CD4-positive, alpha-beta T cell treated with Interferon gamma for 1 hour (primary cell): ENCODE measurements at regions not wholly inside any gene's neighbourhood (a gene's known extent, or its start where the extent isn't known, plus 50 kb on each side); places are given as distances from the start of the nearest gene placed in this dataset.

Experiments
- DNase-seq: peaks from one replicate; pipeline ENCODE4 v3.0.0-alpha.2; 2020

DNA sequence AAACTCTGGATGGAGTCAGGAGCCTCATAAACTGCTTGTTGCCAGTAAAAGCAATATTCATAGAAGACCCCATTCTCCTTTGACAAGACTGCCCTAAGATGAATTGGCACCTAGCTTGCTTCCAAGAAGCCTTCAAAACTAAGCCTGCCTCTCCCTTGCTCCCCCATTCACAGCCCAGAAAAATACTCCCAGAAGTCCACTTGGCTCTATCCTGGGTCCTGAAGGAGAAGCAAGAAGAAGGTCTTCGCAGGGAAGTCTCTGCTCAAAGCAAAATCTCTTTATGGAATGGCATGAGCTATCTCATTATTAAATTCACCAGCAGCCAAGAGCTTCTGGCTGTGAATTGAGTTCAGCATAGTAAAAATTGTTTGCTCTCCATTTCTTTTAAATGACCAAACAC, 230.2 kb upstream of the ARRDC4 start:
- no peak for DNase-seq

DNA sequence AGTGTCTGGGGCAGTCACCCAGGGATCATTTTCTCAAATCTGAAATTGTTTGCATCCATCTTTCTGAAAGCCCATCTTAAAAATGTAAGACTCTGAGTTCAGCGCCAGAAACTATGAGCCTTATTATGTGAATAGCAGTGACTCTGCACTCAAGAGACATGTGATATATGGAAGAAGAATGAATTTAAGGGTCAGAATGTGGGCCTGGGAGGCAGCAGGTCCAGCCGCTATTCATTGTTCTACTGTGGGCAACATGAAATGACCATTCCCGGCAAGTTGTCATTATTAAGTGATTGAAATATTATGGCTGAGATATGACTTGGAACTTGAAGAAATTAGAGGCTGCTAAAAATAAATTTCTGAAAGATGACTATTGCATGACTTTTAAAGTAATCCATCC, 228.6 kb upstream of the ARRDC4 start:
- no peak for DNase-seq

DNA sequence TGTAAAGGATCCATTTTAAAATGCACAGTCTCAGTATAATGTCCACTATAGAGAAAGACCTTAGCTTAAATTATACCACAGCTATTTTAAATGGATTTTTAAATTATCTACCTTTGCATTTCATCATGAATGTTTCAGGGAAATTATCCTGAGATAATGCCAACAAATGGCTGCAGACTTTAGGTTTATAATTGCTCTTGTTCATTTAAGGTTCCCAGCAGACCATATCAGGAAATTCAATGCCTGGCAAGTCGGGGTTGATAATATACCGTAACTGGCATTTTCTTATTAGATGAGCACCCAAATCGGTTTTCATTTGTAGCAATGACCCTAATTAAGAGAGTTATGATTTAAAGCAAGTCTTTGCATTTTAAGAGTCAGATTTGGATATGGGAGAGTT, 227.1 kb upstream of the ARRDC4 start:
- DNase-seq, result no peak

DNA sequence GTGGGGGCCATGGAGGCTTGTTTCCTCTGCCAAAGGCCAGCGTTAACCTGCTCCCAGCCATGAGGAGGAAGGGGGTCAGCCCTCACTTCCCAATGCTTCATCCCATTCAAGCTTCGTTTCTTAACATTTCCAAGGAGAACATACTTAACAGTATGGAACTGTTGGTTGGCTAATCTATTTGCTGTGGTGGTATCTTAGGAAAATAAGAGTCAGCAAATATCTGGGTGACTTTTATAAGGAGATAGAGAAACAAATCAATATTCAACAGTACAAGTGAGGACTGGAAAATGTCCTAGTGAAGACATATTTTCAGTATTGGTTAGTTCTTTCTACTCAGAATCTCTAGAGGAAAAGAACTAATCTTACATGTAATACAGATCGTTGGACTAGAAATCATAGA, 223.8 kb upstream of the ARRDC4 start:
- DNase-seq, result no peak

DNA sequence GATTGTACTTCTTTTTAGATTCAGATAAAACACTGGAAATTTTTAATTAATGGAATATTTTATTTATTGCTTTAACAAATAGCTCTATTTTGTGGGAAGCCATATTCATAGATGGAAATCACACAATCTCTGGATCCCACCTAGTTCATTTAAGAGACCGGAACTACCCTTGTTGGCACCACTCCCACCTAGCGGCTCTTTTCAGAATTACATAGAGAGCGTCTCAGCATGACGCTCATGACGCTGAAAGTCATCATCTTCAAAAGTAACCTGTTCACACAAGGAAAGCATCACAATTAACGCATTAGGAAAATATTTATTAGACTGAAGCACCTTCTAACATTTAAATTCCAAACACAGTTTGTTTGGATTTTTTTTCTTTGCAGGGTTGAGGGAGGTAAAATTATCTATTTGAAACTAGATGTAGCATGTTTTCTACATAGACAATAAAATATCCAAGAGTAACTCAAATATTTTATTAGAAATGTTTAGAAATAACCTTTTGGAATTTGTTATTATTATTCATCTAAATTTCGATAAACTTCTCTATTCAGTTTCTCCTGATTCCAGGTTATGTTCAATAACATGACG, 214.9 kb upstream of the ARRDC4 start:
- DNase-seq, result no peak

DNA sequence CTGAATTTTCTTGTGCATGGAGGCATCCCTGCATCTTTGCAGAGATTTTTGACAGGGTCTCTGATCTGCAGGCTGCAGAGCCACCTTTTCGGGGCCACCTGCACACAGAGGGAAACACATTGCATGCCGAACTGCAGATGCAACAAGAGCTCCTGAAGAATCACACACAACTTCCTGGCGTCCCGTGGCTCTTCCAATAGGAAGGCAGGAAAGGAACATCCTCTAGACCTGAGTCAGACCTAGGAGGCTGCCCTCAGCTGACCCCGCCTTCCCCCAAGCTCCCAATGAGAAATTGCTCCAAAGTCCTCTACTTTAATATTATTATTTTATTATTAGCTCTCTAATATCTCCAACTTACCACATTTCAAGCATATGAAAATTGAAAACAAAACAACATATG, 213.2 kb upstream of the ARRDC4 start:
- no peak for DNase-seq

DNA sequence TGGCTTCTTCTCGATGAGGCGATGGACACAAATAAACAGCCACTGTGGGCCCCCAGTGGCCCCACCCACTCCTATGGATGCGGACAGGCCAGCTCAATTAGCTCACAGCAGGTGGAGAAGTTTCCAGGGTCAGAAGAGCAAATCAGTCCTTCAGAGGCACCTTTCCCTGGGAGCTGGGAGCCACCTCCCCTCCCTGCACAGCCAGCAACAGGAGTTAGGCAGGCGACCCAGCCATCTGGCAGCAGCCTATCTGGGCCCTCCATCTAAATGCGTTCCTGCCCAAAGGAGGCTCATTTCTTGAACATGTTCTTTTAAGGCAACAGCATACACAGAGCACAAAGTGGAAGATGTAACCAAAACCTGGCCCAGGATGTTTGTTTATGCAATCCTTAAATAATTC, 211.9 kb upstream of the ARRDC4 start:
- no peak for DNase-seq

DNA sequence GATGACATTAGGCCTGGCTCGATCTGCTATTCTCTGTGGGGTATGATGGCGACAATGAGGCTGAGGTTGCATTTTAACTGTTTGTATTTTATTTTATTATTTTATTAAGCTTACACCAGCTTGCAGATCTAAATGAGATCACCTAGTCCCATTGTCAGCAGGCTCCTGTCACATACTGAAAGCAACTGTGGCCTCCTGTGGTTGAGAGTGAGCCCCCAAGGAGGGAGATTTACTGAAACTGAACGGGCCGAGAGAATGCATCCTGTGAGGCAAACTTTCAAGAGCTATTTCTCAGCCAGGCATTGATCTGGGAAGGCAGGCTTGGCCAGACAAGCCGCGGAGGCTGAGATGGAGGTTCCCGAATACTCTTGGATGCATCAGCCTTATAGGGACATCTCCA, 210.4 kb upstream of the ARRDC4 start:
- DNase-seq, result no peak

DNA sequence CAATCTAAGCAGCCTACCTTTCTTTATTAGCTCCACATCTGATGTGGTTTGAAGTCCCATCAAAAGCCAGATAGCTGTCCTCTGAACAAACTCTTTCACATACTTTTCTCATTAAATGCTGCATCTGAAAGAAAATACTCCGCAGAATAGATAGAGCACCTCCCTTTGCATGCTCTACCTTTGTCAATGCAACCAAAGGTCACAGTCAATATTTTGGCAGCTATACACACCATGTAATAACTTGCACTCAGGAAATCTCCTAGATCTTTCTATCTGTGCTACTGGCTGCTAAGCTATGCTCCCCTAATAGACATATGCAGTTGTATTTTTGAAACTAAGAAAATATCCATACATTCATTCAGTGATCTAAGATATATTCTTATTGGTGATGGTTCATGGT, 204.8 kb upstream of the ARRDC4 start:
- DNase-seq, result no peak

DNA sequence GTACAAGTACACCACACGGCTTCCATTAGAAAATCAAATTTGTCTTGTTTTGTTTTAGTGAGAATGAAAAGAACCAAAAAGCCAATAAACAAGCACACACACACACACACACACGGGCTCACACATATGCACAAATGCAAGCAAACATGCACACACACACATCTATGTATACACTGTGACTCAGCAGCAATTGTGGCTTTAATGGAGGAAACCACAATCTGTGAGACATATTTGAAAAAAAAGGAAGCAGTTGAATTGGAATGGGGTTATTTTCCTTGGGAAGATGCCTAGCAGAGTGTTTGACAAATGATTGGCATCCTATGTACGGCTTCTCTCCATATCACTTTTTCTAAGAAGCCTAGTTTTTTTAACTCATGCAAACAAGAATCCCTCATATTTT, 201.1 kb upstream of the ARRDC4 start:
- no peak for DNase-seq

DNA sequence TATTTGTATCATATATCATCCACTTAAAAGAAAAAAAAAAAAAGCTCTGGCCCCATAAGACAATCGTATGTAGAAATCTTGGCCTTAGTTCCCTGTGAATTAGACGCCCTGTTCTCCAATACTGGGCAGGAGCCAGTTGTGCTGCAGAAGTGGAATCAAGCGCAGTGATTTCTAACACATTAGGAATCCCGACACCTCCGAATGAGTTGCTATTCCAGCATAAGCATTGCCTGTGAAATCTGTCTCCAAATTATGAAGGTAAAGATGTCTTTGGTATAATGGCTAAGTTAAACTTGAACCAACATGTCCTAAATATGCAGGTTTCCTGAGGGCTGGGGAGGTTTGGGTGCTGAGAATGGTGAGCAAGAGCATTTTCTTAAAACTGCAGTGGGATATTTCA, 199.4 kb upstream of the ARRDC4 start:
- no peak for DNase-seq

DNA sequence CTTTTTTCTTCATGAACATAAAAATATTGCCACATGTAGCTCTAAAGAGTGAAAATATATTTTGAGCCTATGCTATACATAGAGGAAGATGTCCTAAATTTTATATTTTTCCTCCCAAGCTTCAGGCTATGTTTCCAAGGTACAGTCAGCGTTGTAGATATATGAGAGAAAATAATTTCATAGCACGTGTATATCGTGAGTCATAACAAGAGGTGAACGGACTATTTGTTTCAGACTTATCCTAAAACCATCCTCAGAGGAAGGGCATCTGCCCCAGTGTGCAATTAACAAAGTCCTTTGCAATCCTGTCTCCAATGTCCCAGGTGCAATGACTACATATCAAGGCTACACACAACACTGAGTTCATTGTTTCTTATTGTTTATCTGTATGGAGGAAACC, 177.3 kb upstream of the ARRDC4 start:
- DNase-seq, result no peak

DNA sequence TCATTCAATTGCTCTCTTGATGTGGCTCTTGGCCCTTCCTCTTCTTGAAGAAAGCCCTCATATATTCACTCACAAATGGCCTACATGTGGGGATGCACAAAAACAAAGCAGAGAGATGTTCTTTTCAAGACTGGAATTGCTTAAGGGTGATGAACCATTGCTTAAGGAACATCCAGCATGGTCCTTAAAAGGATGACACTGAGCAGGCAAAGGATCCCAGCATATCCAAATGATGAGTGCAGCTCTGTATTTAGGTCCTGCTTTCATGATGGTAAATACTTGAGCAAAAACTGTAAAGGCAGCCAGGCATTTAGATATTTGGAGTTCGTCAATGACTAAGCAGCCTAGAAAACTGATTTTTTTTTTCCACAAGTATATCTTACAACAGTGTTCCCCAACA, 173.8 kb upstream of the ARRDC4 start:
- no peak for DNase-seq

DNA sequence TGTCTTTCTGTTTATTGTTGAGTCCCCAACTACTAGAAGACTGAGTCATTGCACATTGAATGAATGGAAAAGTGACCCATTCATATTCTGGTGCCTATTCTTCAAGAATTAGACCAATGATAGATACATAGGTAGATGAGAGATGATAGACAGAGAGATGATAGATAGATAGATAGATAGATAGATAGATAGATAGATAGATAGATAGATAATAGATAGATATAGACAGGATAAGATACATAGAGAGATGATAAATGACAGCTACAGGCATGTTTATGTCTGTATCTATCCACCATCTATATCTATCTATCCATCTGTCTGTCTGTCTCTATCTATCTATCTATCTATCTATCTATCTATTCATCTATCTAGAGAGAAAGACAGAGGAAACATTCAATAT, 170.3 kb upstream of the ARRDC4 start:
- DNase-seq, result no peak

DNA sequence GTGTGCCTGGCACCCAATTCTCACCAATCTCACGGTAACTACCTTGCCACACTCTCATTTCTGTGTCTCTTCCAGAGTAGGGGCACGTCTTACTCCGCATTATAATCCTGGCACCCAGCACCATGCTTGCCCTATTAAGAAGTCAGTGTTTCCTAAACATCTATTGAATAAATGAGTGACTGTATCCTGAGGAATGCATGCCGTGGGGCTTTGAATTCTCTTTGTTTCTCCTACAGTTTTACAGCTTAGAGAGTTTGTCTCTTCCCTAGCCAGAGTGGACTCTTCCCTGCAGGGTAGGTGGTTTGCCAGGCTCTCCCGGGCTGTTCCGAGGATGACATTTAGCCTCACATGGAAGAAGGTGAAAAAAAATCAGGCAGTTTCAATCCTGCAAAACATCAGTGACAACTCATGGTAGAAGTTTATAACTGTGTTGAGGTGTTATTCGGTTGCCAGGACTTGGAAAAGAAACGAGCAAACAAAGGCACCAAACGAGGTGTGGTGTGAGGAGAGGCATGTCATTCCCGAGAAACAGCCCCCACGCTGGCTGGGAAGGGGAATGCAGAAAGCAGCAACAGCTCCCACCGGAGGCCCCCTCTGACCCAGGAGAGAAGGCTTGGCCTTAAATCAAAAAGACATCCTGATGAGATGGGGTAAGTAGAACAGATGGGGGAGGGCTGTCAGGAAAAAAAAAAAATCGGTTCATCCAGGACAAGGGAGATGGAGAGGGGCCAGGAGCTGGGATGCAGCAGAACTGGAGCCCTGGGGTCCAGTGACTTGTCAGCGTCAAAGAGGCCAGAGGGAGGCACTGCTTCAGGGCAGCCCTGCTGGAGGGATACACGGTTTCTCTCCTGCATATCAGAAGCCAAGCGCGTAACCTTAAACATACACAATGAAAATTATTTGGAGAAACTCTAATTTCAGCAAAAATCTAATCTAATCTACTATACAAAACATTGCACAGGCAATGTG, 168.4 kb upstream of the ARRDC4 start:
- no peak for DNase-seq

DNA sequence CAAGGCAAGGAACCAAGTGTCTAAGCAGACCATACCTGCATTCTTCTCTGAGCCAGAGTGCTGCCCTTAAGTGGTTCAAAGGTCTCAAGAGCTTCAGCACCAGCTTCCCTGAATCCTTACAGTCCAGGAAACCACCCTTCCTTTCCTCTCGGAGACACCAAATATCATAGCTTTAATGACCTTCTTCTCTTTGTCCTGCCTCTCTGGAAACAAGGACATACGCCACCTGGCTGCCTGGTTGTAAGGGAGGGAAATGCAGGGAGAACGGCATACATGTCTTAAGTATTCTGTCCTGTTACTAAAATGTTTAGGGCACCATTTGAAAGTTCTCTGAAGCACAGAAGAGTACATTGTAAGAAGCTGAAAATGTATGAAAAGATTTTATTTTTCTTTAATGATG, 155.6 kb upstream of the ARRDC4 start:
- no peak for DNase-seq

DNA sequence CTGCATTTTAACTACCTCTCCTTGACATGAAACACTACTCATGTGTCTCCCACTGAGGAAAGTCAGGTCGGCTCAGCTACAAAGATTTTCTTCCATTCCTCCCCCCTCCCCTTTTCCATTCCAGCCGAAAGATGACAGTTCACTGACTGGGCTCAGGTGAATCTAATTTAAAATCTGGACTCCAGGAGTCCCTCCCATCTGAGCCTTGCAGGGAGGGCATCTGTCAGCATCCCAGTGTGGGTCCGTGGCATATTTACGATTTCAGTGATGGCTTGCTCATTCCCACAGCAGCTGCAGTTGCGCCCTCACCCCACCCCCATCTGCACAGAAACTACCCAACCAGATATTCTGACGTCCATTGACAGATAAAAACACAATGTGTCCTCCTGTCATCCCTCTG, 153.7 kb upstream of the ARRDC4 start:
- DNase-seq, result no peak

DNA sequence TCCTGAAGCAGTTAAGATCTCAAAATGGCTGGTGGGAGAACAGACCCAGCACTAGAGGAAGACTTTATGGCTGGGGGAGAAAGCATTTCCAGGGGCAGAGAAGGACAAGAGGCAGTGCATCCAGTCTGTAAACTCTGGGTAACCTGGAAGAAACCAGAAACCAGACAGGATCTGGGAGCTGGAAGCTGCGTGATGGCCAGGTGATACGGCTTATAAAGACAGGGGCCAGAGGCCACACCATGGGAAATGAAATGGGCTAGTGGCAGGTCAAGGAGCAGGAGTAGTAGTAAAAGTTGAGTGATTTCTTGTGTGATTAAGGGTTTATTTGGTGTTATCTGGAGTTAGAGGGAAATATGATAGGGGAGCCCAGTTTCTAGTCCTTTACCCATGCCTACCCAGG, 144.7 kb upstream of the ARRDC4 start:
- DNase-seq, result no peak

DNA sequence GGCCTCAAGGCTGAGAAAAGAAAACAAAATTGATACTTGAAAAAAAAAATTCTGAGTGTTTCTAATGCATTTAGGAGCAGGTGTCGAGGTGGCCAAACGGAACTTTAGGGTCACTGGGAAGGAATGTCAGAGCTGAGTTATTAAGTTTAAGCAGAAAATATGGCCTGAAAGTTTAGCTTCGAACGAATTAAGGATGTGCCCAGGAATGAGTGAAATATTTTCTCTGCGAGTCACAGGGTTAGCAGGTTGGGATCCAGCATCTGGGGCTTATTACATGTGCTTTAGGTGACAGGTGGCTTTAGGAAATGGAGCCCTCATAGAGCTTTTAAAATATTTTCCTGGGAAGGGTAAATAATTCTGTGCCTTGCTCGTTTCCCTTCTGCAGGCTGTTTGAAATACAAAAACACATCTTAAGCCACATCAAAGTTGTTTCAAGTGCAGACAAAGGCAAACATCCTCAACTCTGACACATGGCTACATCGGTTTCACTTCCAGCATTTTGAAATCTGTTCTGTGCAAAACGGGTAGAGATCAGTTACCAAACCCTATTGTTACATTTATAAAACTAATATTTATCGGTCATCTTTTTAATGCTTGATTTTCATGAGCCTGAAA, 143.1 kb upstream of the ARRDC4 start:
- DNase-seq, result no peak

DNA sequence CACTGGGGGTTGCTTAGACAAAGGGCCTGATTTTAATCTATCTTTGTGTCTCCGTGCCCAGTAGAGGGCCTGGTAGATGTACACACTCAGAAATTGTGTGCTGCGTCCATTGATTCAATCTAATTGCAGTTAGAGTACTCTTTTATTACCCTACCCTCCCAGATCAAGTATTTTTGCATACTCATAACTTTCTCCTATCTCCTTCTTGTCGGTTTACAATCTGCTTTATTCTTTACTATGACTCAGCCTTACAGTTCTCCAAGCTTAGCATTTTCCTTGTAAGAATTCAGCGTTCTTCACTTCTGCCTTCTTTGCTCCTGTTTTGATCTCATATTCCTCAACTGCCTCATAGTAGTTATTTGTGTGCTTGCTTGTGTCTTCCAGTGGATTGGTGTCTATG, 124.5 kb upstream of the ARRDC4 start:
- no peak for DNase-seq

DNA sequence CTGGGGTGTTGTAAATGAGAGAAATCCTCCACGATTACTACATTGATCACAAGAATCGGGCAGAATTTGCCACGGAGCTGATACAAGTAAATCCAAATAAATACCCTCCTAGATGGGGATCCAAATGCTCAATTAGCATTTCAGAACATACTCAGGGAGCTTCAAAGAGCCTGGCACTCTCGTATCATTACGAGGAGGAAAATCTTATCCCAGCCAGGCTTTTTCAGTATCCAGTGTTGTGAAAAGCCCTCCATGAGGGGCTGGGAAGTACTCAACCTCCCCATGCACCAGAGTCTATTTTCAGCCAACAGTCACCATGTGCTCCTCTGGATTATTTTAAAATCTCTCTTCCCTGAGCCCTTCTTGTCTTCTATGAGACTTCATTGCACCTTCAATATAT, 122.6 kb upstream of the ARRDC4 start:
- DNase-seq, result no peak

DNA sequence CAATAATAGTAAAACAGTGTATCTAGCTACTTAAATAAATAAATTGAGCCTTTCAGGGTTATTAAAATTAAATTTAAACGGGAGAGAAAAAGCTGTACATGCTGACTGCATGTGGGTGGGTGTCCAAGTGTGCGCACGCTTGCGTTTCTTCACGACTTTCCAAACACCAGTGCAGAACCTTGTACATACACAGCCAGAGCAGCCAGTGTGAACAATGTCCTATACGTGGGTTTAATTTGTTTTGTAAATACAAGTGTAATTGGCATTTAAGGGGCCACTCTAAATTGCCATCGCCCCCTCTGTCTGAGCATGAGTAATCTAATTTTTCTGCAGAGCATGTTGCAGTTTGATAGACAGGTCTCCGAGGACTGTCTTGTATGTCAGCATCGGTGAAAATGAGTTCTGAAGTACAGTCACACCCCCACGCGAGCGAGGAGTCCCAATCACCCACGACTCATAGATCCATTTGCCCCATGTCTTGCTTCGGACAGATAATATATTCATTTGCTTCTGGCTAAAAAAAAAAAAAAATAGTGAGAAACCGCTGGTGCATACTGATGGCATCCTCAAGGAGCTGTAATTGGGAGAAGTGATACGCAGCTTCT, 121.8 kb upstream of the ARRDC4 start:
- no peak for DNase-seq

DNA sequence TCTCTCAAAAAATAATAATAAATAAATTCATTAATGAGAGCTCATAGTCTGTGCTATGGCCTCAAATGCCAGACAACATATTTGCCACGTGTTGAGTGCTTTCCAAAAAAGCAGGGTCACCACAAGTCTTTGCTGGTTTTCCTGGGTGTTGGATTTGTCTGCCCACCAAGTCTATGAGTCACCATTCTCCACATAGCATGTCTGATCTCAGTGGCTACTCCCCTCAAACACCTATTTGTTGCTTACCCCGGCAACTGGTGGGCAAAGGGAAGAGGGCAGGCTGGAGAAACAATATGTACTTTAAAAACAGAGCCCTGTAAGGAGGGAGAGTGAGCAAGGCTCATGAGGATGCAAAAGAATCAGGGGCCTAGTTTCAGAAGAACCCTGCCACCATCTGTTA, 120.0 kb upstream of the ARRDC4 start:
- no peak for DNase-seq

DNA sequence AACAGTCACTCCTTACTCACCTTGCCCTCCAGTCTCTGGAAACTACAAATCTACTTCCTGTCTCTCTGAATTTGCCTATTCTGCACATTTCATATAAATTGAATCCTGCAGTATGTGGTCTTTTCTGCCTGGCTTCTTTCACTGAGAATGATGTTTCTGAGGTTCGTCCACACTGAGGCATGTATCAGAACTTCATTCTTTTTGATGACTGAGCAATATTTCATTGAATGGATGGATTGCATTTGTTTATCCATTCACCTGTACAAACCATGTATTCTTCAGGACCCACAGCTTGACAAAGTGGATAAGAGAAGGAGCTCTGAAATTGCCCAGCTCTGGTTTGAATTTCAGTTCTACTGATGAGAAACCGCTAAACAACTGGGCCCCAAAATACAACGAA, 118.9 kb upstream of the ARRDC4 start:
- DNase-seq, result no peak
